Panc1 (cell line): ENCODE measurements at regions not wholly inside any gene's neighbourhood (a gene's known extent, or its start where the extent isn't known, plus 50 kb on each side); places are given as distances from the start of the nearest gene placed in this dataset.

Experiments used
- ATAC-seq: fragments of 200-7000 bp; cut with Tn5 transposase; 2 replicates; pipeline ENCODE4 v1.9.1; 2020; ENCODE audit warnings: mild to moderate bottlenecking, moderate library complexity
- BruUV-seq: library from RNA; stranded (reverse); fragments of 400-500 nt; replicated peaks from 2 replicates; lab custom pipeline; 2021; lab: Mats Ljungman, UMichigan
- CTCF ChIA-PET: fragments of 300-600 bp; sonication (Branson Sonifier 250); formaldehyde crosslinking; loops from one replicate; lab custom pipeline; 2022; ENCODE audit warnings: antibody characterized with exemption; lab: Charles Lee
- POLR2A ChIA-PET: fragments of 300-600 bp; sonication (Branson Sonifier 250); formaldehyde crosslinking; loops from one replicate; lab custom pipeline; 2022; ENCODE audit warnings: antibody characterized with exemption; lab: Charles Lee
- DNase-seq: peaks from one replicate; pipeline ENCODE4 v3.0.0-alpha.2; 2010; ENCODE audit warnings: low read depth, low spot score
- H3K27ac ChIP-seq: 2 replicates; pipeline ENCODE4 v1.5.1; 2011; ENCODE audit warnings: mild to moderate bottlenecking, low read length, inconsistent platforms
- H3K27me3 ChIP-seq: fragments of 200-500 bp; sonication (Bioruptor generic); 2 replicates; pipeline ENCODE4 v1.6.0; 2014; ENCODE audit warnings: low read length, inconsistent platforms; ENCODE audit not compliant: control insufficient read depth, insufficient read depth
- H3K36me3 ChIP-seq: fragments of 200-500 bp; sonication (Bioruptor generic); 2 replicates; pipeline ENCODE4 v1.5.1; 2014; ENCODE audit warnings: inconsistent platforms, mild to moderate bottlenecking, low read length, moderate library complexity; ENCODE audit not compliant: control insufficient read depth, insufficient read depth
- H3K4me1 ChIP-seq: 2 replicates; pipeline ENCODE4 v1.5.1; 2011; ENCODE audit warnings: inconsistent platforms, mild to moderate bottlenecking, low read length, moderate library complexity; ENCODE audit not compliant: control insufficient read depth, insufficient read depth
- H3K4me3 ChIP-seq, 2 experiments: 2 replicates each; pipeline ENCODE4 v1.5.1; 2011 to 2012; ENCODE audit warnings: low read depth in 2 of 2, low read length in 2 of 2, mild to moderate bottlenecking in 2 of 2, inconsistent platforms in 1 of 2, moderate library complexity in 1 of 2
- H3K9me3 ChIP-seq: fragments of 200-500 bp; sonication (Bioruptor generic); 2 replicates; pipeline ENCODE4 v1.5.1; 2014; ENCODE audit warnings: low read depth, mild to moderate bottlenecking, inconsistent platforms, low read length, moderate library complexity; ENCODE audit not compliant: control insufficient read depth, insufficient read depth
- CTCF ChIP-seq: fragments of 450-650 bp; IDR thresholded peaks from 2 replicates; pipeline ENCODE4 v1.5.1; 2017; ENCODE audit warnings: mild to moderate bottlenecking
- POLR2AphosphoS5 ChIP-seq: IDR thresholded peaks from 2 replicates; pipeline ENCODE4 v1.6.1; 2012; ENCODE audit warnings: mild to moderate bottlenecking, low read depth, low read length, moderate library complexity
- REST ChIP-seq, 2 experiments: IDR thresholded peaks; 2 replicates each; pipeline ENCODE4 v1.6.1; 2011 to 2012; ENCODE audit warnings: low read depth in 2 of 2, control low read depth in 1 of 2, low read length in 1 of 2, mild to moderate bottlenecking in 1 of 2, moderate library complexity in 1 of 2; ENCODE audit not compliant: insufficient read depth in 1 of 2
- SIN3A ChIP-seq: IDR thresholded peaks from 2 replicates; pipeline ENCODE4 v1.6.1; 2012; ENCODE audit warnings: low read depth, mild to moderate bottlenecking, low read length, moderate library complexity, borderline replicate concordance; ENCODE audit not compliant: insufficient read depth
- TCF7L2 ChIP-seq: IDR thresholded peaks from 2 replicates; pipeline ENCODE4 v1.6.1; 2011; ENCODE audit warnings: mild to moderate bottlenecking, low read depth, low read length, inconsistent platforms
- in situ Hi-C: cut with HindIII; loops from 2 replicates; pipeline ENCODE4 v1.10.0; 2016; ENCODE audit warnings: low sequenced_read_pairs, low pct_unique_long_range_greater_than_20kb
- intact Hi-C: fragments of 100-400 bp; cut with micrococcal nuclease; formaldehyde crosslinking; loops from one replicate; pipeline ENCODE4 v1.10.0; 2022; ENCODE audit not compliant: unreplicated experiment

GRCh38 chr18:75812761-75813160 is 385.3 kb upstream of the SMIM21 start:
- no TSS peak for BruUV-seq
- peaks cover 2% of the 10 kb centered on the region; the same call in 1 of the 2 replicates for H3K27me3 ChIP-seq
- no peak for DNase-seq
- ChIA-PET CTCF (no interaction called here), POLR2A (interaction anchor here (0.6 kb wide), 1 partner anchor 334 kb away, joined by 3 read pairs; no protein-coding TSS in a partner anchor)
- H3K4me1 ChIP-seq = no peaks in the 10 kb centered on the region
- no peak overlapping the region for H3K4me3 ChIP-seq
- H3K27ac ChIP-seq = no peak overlapping the region
- intact Hi-C loops = no loop called here
- ATAC-seq = no peak
- no peaks in the 10 kb centered on the region for H3K36me3 ChIP-seq
- in situ Hi-C loops = no loop called here
- TF ChIP-seq POLR2AphosphoS5 (no peak), SIN3A (no peak), REST (IDR thresholded peaks at IDR 0.05; ENCODE audit: insufficient read depth in 1 of 2, low read depth in 2 of 2, low read length in 1 of 2) (no peak), TCF7L2 (no peak), CTCF (no peak)
- no peaks in the 10 kb centered on the region for H3K9me3 ChIP-seq

DNA sequence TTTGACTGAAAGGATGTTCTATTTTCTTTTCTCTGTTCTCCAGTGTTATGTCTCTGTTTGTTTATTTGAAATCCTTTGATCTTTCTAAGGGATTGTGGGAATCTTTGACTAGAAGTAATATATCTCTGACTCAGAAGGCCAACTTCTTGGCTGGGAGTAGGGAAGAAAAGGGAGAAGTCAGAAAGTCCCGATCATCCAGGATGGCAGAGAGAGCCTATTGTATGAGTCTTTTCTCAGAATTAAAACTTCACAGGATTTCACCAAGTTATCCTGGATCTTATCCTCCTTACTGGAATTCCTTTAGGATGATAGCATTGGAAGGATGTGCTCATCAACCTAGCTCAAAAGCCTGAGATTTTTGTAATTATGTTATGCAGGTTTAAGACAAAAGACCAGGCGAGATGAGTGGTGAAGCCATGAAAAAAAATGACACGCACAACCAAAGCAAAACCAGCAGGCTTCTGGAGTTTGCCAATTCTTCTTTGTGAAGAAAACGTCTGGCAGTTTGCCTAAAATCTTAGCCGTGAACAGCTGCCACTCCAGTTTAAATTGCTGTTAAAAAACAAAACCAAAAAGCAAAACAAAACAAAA is 383.6 kb upstream of the SMIM21 start:
- DNase-seq = no peak
- no peaks in the 10 kb centered on the region for H3K36me3 ChIP-seq
- ChIA-PET POLR2A (no interaction called here), CTCF (interaction anchor here (0.5 kb wide), 1 partner anchor 491 kb away, joined by 8 read pairs; no protein-coding TSS in a partner anchor)
- H3K27me3 ChIP-seq = peaks cover 2% of the 10 kb centered on the region; the same call in 1 of the 2 replicates
- no peak overlapping the region for H3K27ac ChIP-seq
- TF ChIP-seq POLR2AphosphoS5 = no peak
- peak; percentile 37; the same call in 1 of the 2 replicates for TF ChIP-seq TCF7L2
- H3K4me3 ChIP-seq = no peak overlapping the region
- in situ Hi-C loops (no loop called here), intact Hi-C loops (no loop called here)
- no peaks in the 10 kb centered on the region for H3K9me3 ChIP-seq
- no peak for ATAC-seq
- no TSS peak for BruUV-seq
- no peaks in the 10 kb centered on the region for H3K4me1 ChIP-seq

- Histone ChIP-seq H3K4me1 (no peaks in the 10 kb centered on the region), H3K9me3 (no peaks in the 10 kb centered on the region), H3K4me3 (no peak overlapping the region), H3K27ac (no peak overlapping the region), H3K27me3 (peaks cover 2% of the 10 kb centered on the region; the same call in 1 of the 2 replicates), H3K36me3 (no peaks in the 10 kb centered on the region)
- ATAC-seq (no peak), DNase-seq (no peak)
- CTCF ChIA-PET = interaction anchor here (0.5 kb wide), 1 partner anchor 492 kb away, joined by 8 read pairs; no protein-coding TSS in a partner anchor
- intact Hi-C loops (no loop called here), in situ Hi-C loops (no loop called here)
- TF ChIP-seq TCF7L2 = no peak
- no peak for TF ChIP-seq CTCF
- BruUV-seq = no TSS peak
- POLR2A ChIA-PET = no interaction called here
Measured at GRCh38 chr18:75810516-75810915, 383.0 kb upstream of the SMIM21 start.
